ENCODE measurements at regions not wholly inside any gene's neighbourhood (a gene's known extent, or its start where the extent isn't known, plus 50 kb on each side); places are given as distances from the start of the nearest gene placed in this dataset.

- TF ChIP-seq, protein P1, sequence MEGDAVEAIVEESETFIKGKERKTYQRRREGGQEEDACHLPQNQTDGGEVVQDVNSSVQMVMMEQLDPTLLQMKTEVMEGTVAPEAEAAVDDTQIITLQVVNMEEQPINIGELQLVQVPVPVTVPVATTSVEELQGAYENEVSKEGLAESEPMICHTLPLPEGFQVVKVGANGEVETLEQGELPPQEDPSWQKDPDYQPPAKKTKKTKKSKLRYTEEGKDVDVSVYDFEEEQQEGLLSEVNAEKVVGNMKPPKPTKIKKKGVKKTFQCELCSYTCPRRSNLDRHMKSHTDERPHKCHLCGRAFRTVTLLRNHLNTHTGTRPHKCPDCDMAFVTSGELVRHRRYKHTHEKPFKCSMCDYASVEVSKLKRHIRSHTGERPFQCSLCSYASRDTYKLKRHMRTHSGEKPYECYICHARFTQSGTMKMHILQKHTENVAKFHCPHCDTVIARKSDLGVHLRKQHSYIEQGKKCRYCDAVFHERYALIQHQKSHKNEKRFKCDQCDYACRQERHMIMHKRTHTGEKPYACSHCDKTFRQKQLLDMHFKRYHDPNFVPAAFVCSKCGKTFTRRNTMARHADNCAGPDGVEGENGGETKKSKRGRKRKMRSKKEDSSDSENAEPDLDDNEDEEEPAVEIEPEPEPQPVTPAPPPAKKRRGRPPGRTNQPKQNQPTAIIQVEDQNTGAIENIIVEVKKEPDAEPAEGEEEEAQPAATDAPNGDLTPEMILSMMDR (IDR thresholded peaks at IDR 0.05; ENCODE audit: control extremely low read depth in 1 of 3, insufficient read depth in 1 of 3, low read depth in 1 of 3, low read length in 3 of 3): no peak
- TF ChIP-seq, protein P2, sequence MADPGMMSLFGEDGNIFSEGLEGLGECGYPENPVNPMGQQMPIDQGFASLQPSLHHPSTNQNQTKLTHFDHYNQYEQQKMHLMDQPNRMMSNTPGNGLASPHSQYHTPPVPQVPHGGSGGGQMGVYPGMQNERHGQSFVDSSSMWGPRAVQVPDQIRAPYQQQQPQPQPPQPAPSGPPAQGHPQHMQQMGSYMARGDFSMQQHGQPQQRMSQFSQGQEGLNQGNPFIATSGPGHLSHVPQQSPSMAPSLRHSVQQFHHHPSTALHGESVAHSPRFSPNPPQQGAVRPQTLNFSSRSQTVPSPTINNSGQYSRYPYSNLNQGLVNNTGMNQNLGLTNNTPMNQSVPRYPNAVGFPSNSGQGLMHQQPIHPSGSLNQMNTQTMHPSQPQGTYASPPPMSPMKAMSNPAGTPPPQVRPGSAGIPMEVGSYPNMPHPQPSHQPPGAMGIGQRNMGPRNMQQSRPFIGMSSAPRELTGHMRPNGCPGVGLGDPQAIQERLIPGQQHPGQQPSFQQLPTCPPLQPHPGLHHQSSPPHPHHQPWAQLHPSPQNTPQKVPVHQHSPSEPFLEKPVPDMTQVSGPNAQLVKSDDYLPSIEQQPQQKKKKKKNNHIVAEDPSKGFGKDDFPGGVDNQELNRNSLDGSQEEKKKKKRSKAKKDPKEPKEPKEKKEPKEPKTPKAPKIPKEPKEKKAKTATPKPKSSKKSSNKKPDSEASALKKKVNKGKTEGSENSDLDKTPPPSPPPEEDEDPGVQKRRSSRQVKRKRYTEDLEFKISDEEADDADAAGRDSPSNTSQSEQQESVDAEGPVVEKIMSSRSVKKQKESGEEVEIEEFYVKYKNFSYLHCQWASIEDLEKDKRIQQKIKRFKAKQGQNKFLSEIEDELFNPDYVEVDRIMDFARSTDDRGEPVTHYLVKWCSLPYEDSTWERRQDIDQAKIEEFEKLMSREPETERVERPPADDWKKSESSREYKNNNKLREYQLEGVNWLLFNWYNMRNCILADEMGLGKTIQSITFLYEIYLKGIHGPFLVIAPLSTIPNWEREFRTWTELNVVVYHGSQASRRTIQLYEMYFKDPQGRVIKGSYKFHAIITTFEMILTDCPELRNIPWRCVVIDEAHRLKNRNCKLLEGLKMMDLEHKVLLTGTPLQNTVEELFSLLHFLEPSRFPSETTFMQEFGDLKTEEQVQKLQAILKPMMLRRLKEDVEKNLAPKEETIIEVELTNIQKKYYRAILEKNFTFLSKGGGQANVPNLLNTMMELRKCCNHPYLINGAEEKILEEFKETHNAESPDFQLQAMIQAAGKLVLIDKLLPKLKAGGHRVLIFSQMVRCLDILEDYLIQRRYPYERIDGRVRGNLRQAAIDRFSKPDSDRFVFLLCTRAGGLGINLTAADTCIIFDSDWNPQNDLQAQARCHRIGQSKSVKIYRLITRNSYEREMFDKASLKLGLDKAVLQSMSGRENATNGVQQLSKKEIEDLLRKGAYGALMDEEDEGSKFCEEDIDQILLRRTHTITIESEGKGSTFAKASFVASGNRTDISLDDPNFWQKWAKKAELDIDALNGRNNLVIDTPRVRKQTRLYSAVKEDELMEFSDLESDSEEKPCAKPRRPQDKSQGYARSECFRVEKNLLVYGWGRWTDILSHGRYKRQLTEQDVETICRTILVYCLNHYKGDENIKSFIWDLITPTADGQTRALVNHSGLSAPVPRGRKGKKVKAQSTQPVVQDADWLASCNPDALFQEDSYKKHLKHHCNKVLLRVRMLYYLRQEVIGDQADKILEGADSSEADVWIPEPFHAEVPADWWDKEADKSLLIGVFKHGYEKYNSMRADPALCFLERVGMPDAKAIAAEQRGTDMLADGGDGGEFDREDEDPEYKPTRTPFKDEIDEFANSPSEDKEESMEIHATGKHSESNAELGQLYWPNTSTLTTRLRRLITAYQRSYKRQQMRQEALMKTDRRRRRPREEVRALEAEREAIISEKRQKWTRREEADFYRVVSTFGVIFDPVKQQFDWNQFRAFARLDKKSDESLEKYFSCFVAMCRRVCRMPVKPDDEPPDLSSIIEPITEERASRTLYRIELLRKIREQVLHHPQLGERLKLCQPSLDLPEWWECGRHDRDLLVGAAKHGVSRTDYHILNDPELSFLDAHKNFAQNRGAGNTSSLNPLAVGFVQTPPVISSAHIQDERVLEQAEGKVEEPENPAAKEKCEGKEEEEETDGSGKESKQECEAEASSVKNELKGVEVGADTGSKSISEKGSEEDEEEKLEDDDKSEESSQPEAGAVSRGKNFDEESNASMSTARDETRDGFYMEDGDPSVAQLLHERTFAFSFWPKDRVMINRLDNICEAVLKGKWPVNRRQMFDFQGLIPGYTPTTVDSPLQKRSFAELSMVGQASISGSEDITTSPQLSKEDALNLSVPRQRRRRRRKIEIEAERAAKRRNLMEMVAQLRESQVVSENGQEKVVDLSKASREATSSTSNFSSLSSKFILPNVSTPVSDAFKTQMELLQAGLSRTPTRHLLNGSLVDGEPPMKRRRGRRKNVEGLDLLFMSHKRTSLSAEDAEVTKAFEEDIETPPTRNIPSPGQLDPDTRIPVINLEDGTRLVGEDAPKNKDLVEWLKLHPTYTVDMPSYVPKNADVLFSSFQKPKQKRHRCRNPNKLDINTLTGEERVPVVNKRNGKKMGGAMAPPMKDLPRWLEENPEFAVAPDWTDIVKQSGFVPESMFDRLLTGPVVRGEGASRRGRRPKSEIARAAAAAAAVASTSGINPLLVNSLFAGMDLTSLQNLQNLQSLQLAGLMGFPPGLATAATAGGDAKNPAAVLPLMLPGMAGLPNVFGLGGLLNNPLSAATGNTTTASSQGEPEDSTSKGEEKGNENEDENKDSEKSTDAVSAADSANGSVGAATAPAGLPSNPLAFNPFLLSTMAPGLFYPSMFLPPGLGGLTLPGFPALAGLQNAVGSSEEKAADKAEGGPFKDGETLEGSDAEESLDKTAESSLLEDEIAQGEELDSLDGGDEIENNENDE (IDR thresholded peaks at IDR 0.05; ENCODE audit: insufficient replicate concordance, low read length): no peak
Observed at GRCh38 chr12:126512916-126513913, 1448.0 kb downstream of the AACS start (continued).
